ENCODE measurements at regions not wholly inside any gene's neighbourhood (a gene's known extent, or its start where the extent isn't known, plus 50 kb on each side); places are given as distances from the start of the nearest gene placed in this dataset.

GRCh38 chr4:136458326-136458725 lies 1074.0 kb downstream of the PCDH18 start:
- TF ChIP-seq CTCF (conservative IDR thresholded peaks at IDR 0.05; ENCODE audit: low read depth, low read length) (no peak), RAD21 (IDR thresholded peaks at IDR 0.05; ENCODE audit: low read length) (no peak), CEBPB (IDR thresholded peaks at IDR 0.05; ENCODE audit: low read depth, low read length) (no peak), BHLHE40 (IDR thresholded peaks at IDR 0.05; ENCODE audit: low read depth, low read length) (no peak), MXI1 (IDR thresholded peaks at IDR 0.05; ENCODE audit: borderline replicate concordance, low read depth, low read length) (no peak), SMC3 (IDR thresholded peaks at IDR 0.05; ENCODE audit: low read depth, low read length) (no peak), RCOR1 (IDR thresholded peaks at IDR 0.05; ENCODE audit: insufficient replicate concordance, low read length) (no peak)

Data from IMR-90 (cell line).